Endodermal cell (in vitro differentiated cells): ENCODE measurements at regions not wholly inside any gene's neighbourhood (a gene's known extent, or its start where the extent isn't known, plus 50 kb on each side); places are given as distances from the start of the nearest gene placed in this dataset.
"Not testable (repeated sequence)": the region's sequence is repeated elsewhere in the genome, so short reads cannot be mapped to it uniquely, and the experiment has no call there.

Experiments used
- DNase-seq: peaks from one replicate; pipeline ENCODE4 v3.0.0-alpha.2; 2017
- H3K27ac ChIP-seq: 2 replicates; pipeline ENCODE4 v1.5.1; 2013; ENCODE audit warnings: mild to moderate bottlenecking, low read depth, low read length, moderate library complexity
- H3K27me3 ChIP-seq: 2 replicates; pipeline ENCODE4 v1.6.1; 2013; ENCODE audit warnings: mild to moderate bottlenecking, low read length, moderate library complexity; ENCODE audit not compliant: insufficient read depth, control insufficient read depth, poor library complexity, severe bottlenecking
- H3K36me3 ChIP-seq: 2 replicates; pipeline ENCODE4 v1.7.0; 2013; ENCODE audit warnings: mild to moderate bottlenecking, low read length, moderate library complexity; ENCODE audit not compliant: control insufficient read depth, insufficient read depth
- H3K4me1 ChIP-seq: one replicate; pipeline ENCODE4 v1.7.0; 2013; ENCODE audit warnings: low read length; ENCODE audit not compliant: control insufficient read depth, insufficient read depth
- H3K4me3 ChIP-seq: 2 replicates; pipeline ENCODE4 v1.5.1; 2013; ENCODE audit warnings: mild to moderate bottlenecking, low read length, moderate library complexity
- H3K9ac ChIP-seq: 2 replicates; pipeline ENCODE4 v1.6.1; 2013; ENCODE audit warnings: mild to moderate bottlenecking, low read length, moderate library complexity; ENCODE audit not compliant: poor library complexity, severe bottlenecking; ENCODE audit errors: extremely low read depth
- H3K9me3 ChIP-seq: 2 replicates; pipeline ENCODE4 v1.6.1; 2013; ENCODE audit warnings: mild to moderate bottlenecking, low read length, moderate library complexity; ENCODE audit not compliant: control insufficient read depth
- H3K27ac Mint-ChIP-seq: 2 replicates; pipeline ENCODE4 v1.8.0; 2020; ENCODE audit warnings: mixed read lengths
- H3K27me3 Mint-ChIP-seq: 2 replicates; pipeline ENCODE4 v1.8.0; 2021; ENCODE audit warnings: mild to moderate bottlenecking, mixed read lengths; ENCODE audit not compliant: insufficient read depth
- H3K36me3 Mint-ChIP-seq: 2 replicates; pipeline ENCODE4 v1.8.0; 2020; ENCODE audit warnings: low read depth, mixed read lengths
- H3K4me1 Mint-ChIP-seq: 2 replicates; pipeline ENCODE4 v1.8.0; 2020; ENCODE audit warnings: mixed read lengths
- H3K4me3 Mint-ChIP-seq: 2 replicates; pipeline ENCODE4 v1.8.0; 2020; ENCODE audit warnings: mild to moderate bottlenecking, moderate library complexity, mixed read lengths
- H3K9me3 Mint-ChIP-seq: 2 replicates; pipeline ENCODE4 v1.8.0; 2020; ENCODE audit warnings: mild to moderate bottlenecking, mixed read lengths
- CTCF ChIP-seq: fragments of 200-600 bp; sonication (generic); conservative IDR thresholded peaks from 2 replicates; pipeline ENCODE4 v1.5.0; 2021; ENCODE audit warnings: antibody characterized with exemption, mild to moderate bottlenecking
- WGBS, 2 experiments: methylation state at CpG; one replicate each; pipeline versions ENCODE4 v1.1.5 to v1.1.7; 2013; ENCODE audit warnings: missing lambda C conversion rate in 2 of 2, mixed read lengths in 1 of 2; ENCODE audit not compliant: insufficient coverage in 1 of 2, insufficient read length in 1 of 2; 5-methylcytosine and 5-hydroxymethylcytosine counted together

- Mint-ChIP-seq H3K4me1 (no peaks in the 10 kb centered on the region), H3K9me3 (no peaks in the 10 kb centered on the region), H3K36me3 (no peaks in the 10 kb centered on the region), H3K27ac (no peak overlapping the region), H3K4me3 (no peak overlapping the region), H3K27me3 (no peaks in the 10 kb centered on the region)
- TF ChIP-seq CTCF = no peak
- Histone ChIP-seq H3K27ac (no peak overlapping the region), H3K9ac (no peak overlapping the region), H3K4me1 (no peaks in the 10 kb centered on the region), H3K4me3 (no peak overlapping the region), H3K27me3 (no peaks in the 10 kb centered on the region), H3K36me3 (no peaks in the 10 kb centered on the region), H3K9me3 (no peaks in the 10 kb centered on the region)
- no peak for DNase-seq
- 93% methylated on average over 2 of the region's 2 CpGs; no CpG with 5 or more reads in 1 of the 2 experiments for WGBS, 2 experiments
Observed at GRCh38 chr4:34419871-34420270, 1824.4 kb downstream of the ARAP2 start.

GRCh38 chr4:34422472-34423175, 1821.7 kb downstream of the ARAP2 start:
- Histone ChIP-seq H3K4me1 (no peaks in the 10 kb centered on the region), H3K4me3 (no peak overlapping the region), H3K36me3 (no peaks in the 10 kb centered on the region), H3K9ac (no peak overlapping the region), H3K9me3 (no peaks in the 10 kb centered on the region), H3K27me3 (no peaks in the 10 kb centered on the region), H3K27ac (no peak overlapping the region)
- Mint-ChIP-seq H3K27ac (no peak overlapping the region), H3K27me3 (no peaks in the 10 kb centered on the region), H3K9me3 (no peaks in the 10 kb centered on the region), H3K4me3 (no peak overlapping the region), H3K36me3 (no peaks in the 10 kb centered on the region), H3K4me1 (no peaks in the 10 kb centered on the region)
- DNase-seq = no peak
- no peak for TF ChIP-seq CTCF
- WGBS, 2 experiments = 86% methylated on average over 3 to 4 of the region's 4 CpGs

- Histone ChIP-seq H3K27me3 (no peaks in the 10 kb centered on the region), H3K4me3 (no peak overlapping the region), H3K9me3 (no peaks in the 10 kb centered on the region), H3K27ac (no peak overlapping the region), H3K4me1 (no peaks in the 10 kb centered on the region), H3K9ac (no peak overlapping the region), H3K36me3 (no peaks in the 10 kb centered on the region)
- no peak for TF ChIP-seq CTCF
- Mint-ChIP-seq H3K9me3 (no peaks in the 10 kb centered on the region), H3K27ac (no peak overlapping the region), H3K36me3 (no peaks in the 10 kb centered on the region), H3K27me3 (no peaks in the 10 kb centered on the region), H3K4me1 (peaks cover 4% of the 10 kb centered on the region), H3K4me3 (no peak overlapping the region)
- 94% methylated on average over 5 of the region's 5 CpGs; no CpG with 5 or more reads in 1 of the 2 experiments for WGBS, 2 experiments
- no peak for DNase-seq
Observed at GRCh38 chr4:34432706-34433105, 1811.6 kb downstream of the ARAP2 start.

- not testable (repeated sequence) for H3K4me1 ChIP-seq, H3K9me3 ChIP-seq, DNase-seq, H3K27me3 Mint-ChIP-seq, H3K9me3 Mint-ChIP-seq, H3K4me3 Mint-ChIP-seq, H3K4me3 ChIP-seq, H3K36me3 Mint-ChIP-seq, H3K4me1 Mint-ChIP-seq, H3K27ac ChIP-seq, H3K27me3 ChIP-seq, H3K9ac ChIP-seq, H3K36me3 ChIP-seq
- 83 to 91% methylated on average over 2 to 5 of the region's 5 CpGs for WGBS, 2 experiments
- H3K27ac Mint-ChIP-seq = peak overlapping the region; percentile 53
Observed at GRCh38 chr4:34434377-34434776, 1809.9 kb downstream of the ARAP2 start.
